GM12878 (cell line): ENCODE measurements at regions not wholly inside any gene's neighbourhood (a gene's known extent, or its start where the extent isn't known, plus 50 kb on each side); places are given as distances from the start of the nearest gene placed in this dataset.

Source experiments
- ATAC-seq: fragments of 200-7000 bp; cut with Tn5 transposase; 3 replicates; pipeline ENCODE4 v1.9.1; 2020; ENCODE audit warnings: mild to moderate bottlenecking, moderate library complexity
- BruUV-seq: library from RNA; stranded (reverse); fragments of 400-500 nt; replicated peaks from 2 replicates; lab custom pipeline; 2021; lab: Mats Ljungman, UMichigan
- CTCF ChIA-PET: fragments of 300-600 bp; sonication (Branson Sonifier 250); formaldehyde crosslinking; extraction: SDS; loops from one replicate; lab custom pipeline; 2021; ENCODE audit warnings: inconsistent platforms; lab: Yijun Ruan, JAX
- POLR2A ChIA-PET: fragments of 350-600 bp; formaldehyde crosslinking; extraction: SDS; loops from one replicate; lab custom pipeline; 2021; ENCODE audit warnings: inconsistent platforms; lab: Charles Lee
- RAD21 ChIA-PET: fragments of 300-600 bp; sonication (Branson Sonifier 250); formaldehyde crosslinking; loops from one replicate; lab custom pipeline; 2023; ENCODE audit warnings: antibody characterized with exemption; ENCODE audit not compliant: unreplicated experiment; lab: Charles Lee
- SMC1A ChIA-PET: fragments of 300-600 bp; sonication (Branson Sonifier 250); formaldehyde crosslinking; loops from one replicate; lab custom pipeline; 2023; ENCODE audit not compliant: unreplicated experiment, uncharacterized antibody; lab: Charles Lee
- DNase-seq: peaks from one replicate; pipeline ENCODE4 v3.0.0-alpha.2; 2011; ENCODE audit warnings: low read depth, low spot score
- FAIRE-seq: peaks from 3 replicates; lab custom pipeline; 2011; peaks lifted over from hg19 to GRCh38; lab: Jason Lieb, UNC
- H2AFZ ChIP-seq: 2 replicates; pipeline ENCODE4 v1.6.0; 2011; ENCODE audit warnings: low read depth, low read length, control low read depth; ENCODE audit not compliant: control insufficient read depth
- H3K27ac ChIP-seq: 2 replicates; pipeline ENCODE4 v1.5.1; 2011; ENCODE audit warnings: control low read depth; ENCODE audit not compliant: control insufficient read depth, insufficient read depth
- H3K27me3 ChIP-seq, 2 experiments: replicated peaks in 1 of 2; 2 replicates each; pipeline versions ENCODE4 v1.6.0 to v1.6.1; 2011; ENCODE audit warnings: low read length in 1 of 2; ENCODE audit not compliant: control insufficient read depth in 2 of 2, insufficient read depth in 2 of 2
- H3K36me3 ChIP-seq, 2 experiments: 2 replicates each; pipeline ENCODE4 v1.5.1; 2011; ENCODE audit warnings: low read length in 1 of 2; ENCODE audit not compliant: control insufficient read depth in 2 of 2, insufficient read depth in 2 of 2
- H3K4me1 ChIP-seq: 2 replicates; pipeline ENCODE4 v1.6.1; 2011; ENCODE audit warnings: mild to moderate bottlenecking, low read length, moderate library complexity, mixed read lengths; ENCODE audit not compliant: control insufficient read depth, insufficient read depth
- H3K4me2 ChIP-seq: 2 replicates; pipeline ENCODE4 v1.6.0; 2011; ENCODE audit warnings: control low read depth; ENCODE audit not compliant: control insufficient read depth, insufficient read depth
- H3K4me3 ChIP-seq: fragments of 200-600 bp; sonication (generic); 2 replicates; pipeline ENCODE4 v1.5.1; 2016
- H3K79me2 ChIP-seq: 2 replicates; pipeline ENCODE4 v1.6.0; 2011; ENCODE audit warnings: low read length; ENCODE audit not compliant: control insufficient read depth, insufficient read depth
- H3K9ac ChIP-seq: 2 replicates; pipeline ENCODE4 v1.8.0; 2011; ENCODE audit warnings: low read length, control low read depth, mixed read lengths; ENCODE audit not compliant: control insufficient read depth, insufficient read depth
- H3K9me3 ChIP-seq: replicated peaks from 3 replicates; pipeline ENCODE4 v1.5.1; 2011; ENCODE audit warnings: mild to moderate bottlenecking, low read length; ENCODE audit not compliant: control insufficient read depth, insufficient read depth
- H4K20me1 ChIP-seq: 2 replicates; pipeline ENCODE4 v1.6.0; 2011; ENCODE audit not compliant: control insufficient read depth, insufficient read depth
- BMI1 ChIP-seq: fragments of 450-650 bp; IDR thresholded peaks from 2 replicates; pipeline ENCODE4 v1.6.1; 2016; ENCODE audit warnings: mild to moderate bottlenecking, moderate library complexity, borderline replicate concordance
- CBFB ChIP-seq: IDR thresholded peaks from 2 replicates; pipeline ENCODE4 v1.6.1; 2016; ENCODE audit warnings: antibody characterized with exemption, low read depth
- HDGF ChIP-seq: fragments of 450-650 bp; IDR thresholded peaks from 2 replicates; pipeline ENCODE4 v1.6.1; 2016; ENCODE audit warnings: antibody characterized with exemption
- IRF4 ChIP-seq: IDR thresholded peaks from 2 replicates; pipeline ENCODE4 v1.6.1; 2011; ENCODE audit warnings: low read depth, low read length
- NR2F1 ChIP-seq: fragments of 450-650 bp; conservative IDR thresholded peaks from 2 replicates; pipeline ENCODE4 v1.6.1; 2017; ENCODE audit warnings: mild to moderate bottlenecking
- SIX5 ChIP-seq: IDR thresholded peaks from 2 replicates; pipeline ENCODE4 v1.6.1; 2011; ENCODE audit warnings: mild to moderate bottlenecking, low read depth, low read length, moderate library complexity; ENCODE audit not compliant: severe bottlenecking
- SRF ChIP-seq, 2 experiments: IDR thresholded peaks; 2 replicates each; pipeline ENCODE4 v1.6.1; 2011; ENCODE audit warnings: low read depth in 2 of 2, low read length in 2 of 2, mild to moderate bottlenecking in 1 of 2, moderate library complexity in 1 of 2
- STAT3 ChIP-seq: IDR thresholded peaks from 2 replicates; pipeline ENCODE4 v1.6.1; 2011; ENCODE audit warnings: low read depth, low read length, improper control_type of control experiment
- ZNF24 ChIP-seq: fragments of 450-650 bp; IDR thresholded peaks from 2 replicates; pipeline ENCODE4 v1.6.1; 2017; ENCODE audit warnings: antibody characterized with exemption, mild to moderate bottlenecking
- ZNF384 ChIP-seq: IDR thresholded peaks from 2 replicates; pipeline ENCODE4 v1.6.1; 2012; ENCODE audit warnings: low read depth, mild to moderate bottlenecking, low read length, improper control_type of control experiment, borderline replicate concordance
- ZZZ3 ChIP-seq: IDR thresholded peaks from 2 replicates; pipeline ENCODE4 v1.6.1; 2011; ENCODE audit warnings: low read depth; ENCODE audit not compliant: control insufficient read depth, insufficient read length
- WGBS: methylation state at CpG from one replicate; pipeline ENCODE4 v1.1.6; 2016; ENCODE audit warnings: low lambda C conversion rate; ENCODE audit not compliant: insufficient replicate concordance, insufficient coverage; ENCODE audit errors: missing lambda C conversion rate; 5-methylcytosine and 5-hydroxymethylcytosine counted together
- in situ Hi-C: fragments of 300-500 bp; cut with MboI; formaldehyde crosslinking; loops from 9 replicates; pipeline ENCODE4 v1.14.3; 2018; ENCODE audit warnings: mixed read lengths
- intact Hi-C: fragments of 100-400 bp; cut with micrococcal nuclease; formaldehyde crosslinking; loops from one replicate; pipeline ENCODE4 v1.14.2; 2022; ENCODE audit not compliant: unreplicated experiment

DNA sequence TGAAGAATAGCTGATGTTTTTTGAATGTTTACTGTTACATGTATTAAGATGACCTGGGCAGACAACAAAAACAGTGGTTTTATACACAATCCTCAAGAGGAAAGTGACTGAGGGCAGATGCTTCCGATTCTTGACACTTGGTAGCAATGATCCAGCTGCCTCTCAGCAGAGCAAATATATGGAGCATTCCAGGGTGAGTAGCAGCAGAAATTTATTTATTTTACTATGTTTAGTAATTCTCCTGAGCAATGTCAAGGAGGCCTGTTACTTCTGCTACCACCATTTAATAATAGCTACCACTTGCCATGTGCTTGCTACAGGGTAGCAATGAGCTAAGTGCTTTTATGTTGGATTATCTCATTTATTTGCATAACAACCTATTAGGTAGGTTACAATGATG, 69.1 kb upstream of the NR3C1 start:
- RAD21 ChIA-PET = no interaction called here
- Histone ChIP-seq H3K27me3 (no peaks in the 10 kb centered on the region), H3K9me3 (no peaks in the 10 kb centered on the region), H3K4me2 (no peak overlapping the region), H3K79me2 (no peaks in the 10 kb centered on the region), H2AFZ (no peak overlapping the region), H3K36me3 (no peaks in the 10 kb centered on the region), H3K4me1 (no peaks in the 10 kb centered on the region), H4K20me1 (no peaks in the 10 kb centered on the region), H3K4me3 (no peak overlapping the region), H3K9ac (no peak overlapping the region), H3K27ac (no peak overlapping the region)
- DNase-seq (no peak), ATAC-seq (no peak), FAIRE-seq (no peak)
- in situ Hi-C loops = no loop called here
- WGBS = 95% methylated on average over 1 of the region's 1 CpG
- POLR2A ChIA-PET = no interaction called here
- SMC1A ChIA-PET = interaction anchor here (1.2 to 1.5 kb wide), 2 partner anchors 10 to 70 kb away, joined by 3 to 6 read pairs; no protein-coding TSS in a partner anchor
- TF ChIP-seq ZNF24 (no peak), ZZZ3 (no peak), BMI1 (no peak), HDGF (no peak), SRF (IDR thresholded peaks at IDR 0.05; ENCODE audit: low read depth in 2 of 2, low read length in 2 of 2) (no peak), STAT3 (no peak), ZNF384 (no peak), SIX5 (no peak), IRF4 (no peak), CBFB (no peak), NR2F1 (no peak)
- CTCF ChIA-PET = no interaction called here
- no TSS peak for BruUV-seq
- intact Hi-C loops = no loop called here
